GM23248 (cell line): ENCODE measurements at regions not wholly inside any gene's neighbourhood (a gene's known extent, or its start where the extent isn't known, plus 50 kb on each side); places are given as distances from the start of the nearest gene placed in this dataset.
A peak's percentile ranks its signal among the peaks of the same experiment; 100 is the strongest.

Experiments used
- DNase-seq: peaks from one replicate; pipeline ENCODE4 v3.0.0-alpha.2; 2015
- H2AFZ ChIP-seq: fragments of 200-600 bp; sonication (generic); 2 replicates; pipeline ENCODE4 v1.6.1; 2016; ENCODE audit warnings: antibody characterized with exemption
- H3F3A ChIP-seq: fragments of 200-600 bp; sonication (generic); 2 replicates; pipeline ENCODE4 v1.6.1; 2016; ENCODE audit warnings: mild to moderate bottlenecking, antibody characterized with exemption, mixed run types; ENCODE audit not compliant: insufficient read depth
- H3K27ac ChIP-seq: fragments of 200-600 bp; sonication (generic); 2 replicates; pipeline ENCODE4 v1.5.1; 2016; ENCODE audit warnings: mild to moderate bottlenecking
- H3K27me3 ChIP-seq: fragments of 200-600 bp; sonication (generic); replicated peaks from 2 replicates; pipeline ENCODE4 v1.6.1; 2016; ENCODE audit warnings: mild to moderate bottlenecking; ENCODE audit not compliant: insufficient read depth
- H3K36me3 ChIP-seq: fragments of 200-600 bp; sonication (generic); 2 replicates; pipeline ENCODE4 v1.6.1; 2016; ENCODE audit warnings: low read depth, mild to moderate bottlenecking
- H3K4me1 ChIP-seq: fragments of 200-600 bp; sonication (generic); 2 replicates; pipeline ENCODE4 v1.6.1; 2016; ENCODE audit warnings: mild to moderate bottlenecking; ENCODE audit not compliant: insufficient read depth
- H3K4me2 ChIP-seq: fragments of 200-600 bp; sonication (generic); one replicate; pipeline ENCODE4 v1.6.1; 2016; ENCODE audit warnings: mild to moderate bottlenecking; ENCODE audit not compliant: unreplicated experiment
- H3K4me3 ChIP-seq: fragments of 200-600 bp; sonication (generic); 2 replicates; pipeline ENCODE4 v1.5.1; 2016; ENCODE audit warnings: mild to moderate bottlenecking
- H3K79me2 ChIP-seq: fragments of 200-600 bp; sonication (generic); 2 replicates; pipeline ENCODE4 v1.6.1; 2016; ENCODE audit warnings: mild to moderate bottlenecking; ENCODE audit not compliant: insufficient read depth
- H3K9ac ChIP-seq: fragments of 200-600 bp; sonication (generic); 2 replicates; pipeline ENCODE4 v1.6.1; 2016; ENCODE audit warnings: mild to moderate bottlenecking
- H3K9me2 ChIP-seq: fragments of 200-600 bp; sonication (generic); 2 replicates; pipeline ENCODE4 v1.6.1; 2016; ENCODE audit warnings: mixed run types, mild to moderate bottlenecking, moderate library complexity; ENCODE audit not compliant: insufficient read depth
- H3K9me3 ChIP-seq: fragments of 200-600 bp; sonication (generic); one replicate; pipeline ENCODE4 v1.6.1; 2017; ENCODE audit warnings: low read depth
- H4K20me1 ChIP-seq: fragments of 200-600 bp; sonication (generic); 2 replicates; pipeline ENCODE4 v1.6.0; 2016; ENCODE audit not compliant: insufficient read depth
- EZH2 ChIP-seq: fragments of 200-600 bp; sonication (generic); IDR thresholded peaks from 2 replicates; pipeline ENCODE4 v1.6.1; 2018; ENCODE audit warnings: antibody characterized with exemption, mild to moderate bottlenecking; ENCODE audit not compliant: insufficient read depth, poor library complexity, severe bottlenecking
- EZH2phosphoT487 ChIP-seq: fragments of 200-600 bp; sonication (generic); IDR thresholded peaks from 2 replicates; pipeline ENCODE4 v1.6.1; 2018; ENCODE audit warnings: antibody characterized with exemption, moderate library complexity, mild to moderate bottlenecking, low read depth; ENCODE audit not compliant: insufficient read depth
- WGBS, 2 experiments: methylation state at CpG; one replicate each; pipeline ENCODE4 v1.1.6; 2015 to 2017; ENCODE audit warnings: low lambda C conversion rate in 2 of 2, low coverage in 1 of 2; ENCODE audit errors: missing lambda C conversion rate in 2 of 2; 5-methylcytosine and 5-hydroxymethylcytosine counted together
- in situ Hi-C: fragments of 300-500 bp; cut with MboI; formaldehyde crosslinking; loops from 2 replicates; pipeline ENCODE4 v1.15.0; 2020

- Histone ChIP-seq H3K79me2 (no peaks in the 10 kb centered on the region), H3K4me2 (no peak overlapping the region), H3K9me3 (no peaks in the 10 kb centered on the region), H3K9ac (no peak overlapping the region), H3K27ac (no peak overlapping the region), H3K4me3 (no peak overlapping the region), H4K20me1 (no peaks in the 10 kb centered on the region), H3K36me3 (no peaks in the 10 kb centered on the region), H3K9me2 (no peaks in the 10 kb centered on the region), H2AFZ (no peak overlapping the region), H3K4me1 (no peaks in the 10 kb centered on the region), H3K27me3 (peaks cover 16% of the 10 kb centered on the region; the same call in 1 of the 2 replicates), H3F3A (0 out of 2 replicates have a peak, but pooled peaks cover 9% of the 10 kb centered on the region)
- in situ Hi-C loops = no loop called here
- TF ChIP-seq EZH2 (no peak), EZH2phosphoT487 (no peak)
- no peak for DNase-seq
- WGBS, 2 experiments = 54 to 63% methylated on average over 3 of the region's 3 CpGs
Observed at GRCh38 chr20:6524305-6524704, 243.2 kb upstream of the BMP2 start.

DNA sequence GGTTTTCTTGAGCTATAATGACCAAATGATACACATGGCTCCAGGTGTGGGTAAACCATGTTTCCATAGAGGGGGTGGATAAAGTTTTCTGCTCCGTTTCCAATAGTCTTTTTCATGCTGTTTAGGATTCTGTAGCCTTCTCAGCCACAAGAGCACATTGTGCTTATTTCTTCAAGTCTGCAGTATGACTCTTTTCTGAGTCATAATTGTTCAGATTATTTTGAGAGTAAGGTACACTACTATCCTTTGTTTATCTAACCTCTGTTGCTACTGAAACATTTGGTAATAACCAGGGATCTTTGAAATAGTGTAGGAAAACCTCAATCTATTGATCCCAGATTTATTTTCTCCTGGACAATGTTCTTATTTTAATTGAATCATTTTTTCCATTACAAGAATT, 247.9 kb upstream of the BMP2 start:
- H3K4me1 ChIP-seq = no peaks in the 10 kb centered on the region
- H4K20me1 ChIP-seq = no peaks in the 10 kb centered on the region
- H3F3A ChIP-seq = 0 out of 2 replicates have a peak, but pooled peaks cover 10% of the 10 kb centered on the region
- H2AFZ ChIP-seq = no peak overlapping the region
- peak; percentile 37 for DNase-seq
- WGBS, 2 experiments = 22 to 26% methylated on average over 1 of the region's 1 CpG
- H3K79me2 ChIP-seq = no peaks in the 10 kb centered on the region
- H3K9ac ChIP-seq = no peak overlapping the region
- H3K9me3 ChIP-seq = no peaks in the 10 kb centered on the region
- peaks cover 36% of the 10 kb centered on the region for H3K27me3 ChIP-seq
- H3K4me2 ChIP-seq = no peak overlapping the region
- H3K4me3 ChIP-seq = no peak overlapping the region
- TF ChIP-seq EZH2 (no peak), EZH2phosphoT487 (no peak)
- in situ Hi-C loops = no loop called here
- no peak overlapping the region for H3K27ac ChIP-seq
- H3K9me2 ChIP-seq = no peaks in the 10 kb centered on the region
- no peaks in the 10 kb centered on the region for H3K36me3 ChIP-seq

- Histone ChIP-seq H2AFZ (no peak overlapping the region), H3K27ac (no peak overlapping the region), H4K20me1 (no peaks in the 10 kb centered on the region), H3K27me3 (peaks cover 39% of the 10 kb centered on the region), H3K4me1 (no peaks in the 10 kb centered on the region), H3F3A (0 out of 2 replicates have a peak, but pooled peaks cover 10% of the 10 kb centered on the region), H3K9me2 (no peaks in the 10 kb centered on the region), H3K4me2 (no peak overlapping the region), H3K36me3 (no peaks in the 10 kb centered on the region), H3K4me3 (no peak overlapping the region), H3K9ac (no peak overlapping the region), H3K9me3 (no peaks in the 10 kb centered on the region), H3K79me2 (no peaks in the 10 kb centered on the region)
- in situ Hi-C loops = no loop called here
- no peak for DNase-seq
- TF ChIP-seq EZH2phosphoT487 = no peak
- no peak for TF ChIP-seq EZH2
- WGBS, 2 experiments = 0% methylated on average over 1 of the region's 1 CpG
Observed at GRCh38 chr20:6515261-6515660, 252.2 kb upstream of the BMP2 start.

DNA sequence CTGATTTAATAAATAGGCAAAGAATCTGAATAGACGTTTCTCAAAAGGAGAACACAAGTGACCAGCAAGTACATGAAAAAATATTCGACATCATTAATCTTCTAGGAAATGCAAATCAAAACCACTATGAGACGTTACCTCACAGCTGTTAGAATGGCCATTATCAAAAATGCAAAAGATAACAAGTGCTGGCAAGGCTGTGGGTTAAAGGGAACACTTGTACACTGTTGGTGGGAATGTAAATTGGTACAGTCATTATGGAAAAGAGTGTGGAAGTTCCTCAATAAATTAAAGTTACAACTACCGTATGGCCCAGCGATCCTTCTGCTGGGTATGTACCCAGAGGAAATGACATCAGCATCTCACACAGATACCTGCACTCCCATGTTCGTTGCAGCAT, 253.9 kb upstream of the BMP2 start:
- H3K9ac ChIP-seq = no peak overlapping the region
- in situ Hi-C loops = no loop called here
- no peaks in the 10 kb centered on the region for H4K20me1 ChIP-seq
- no peaks in the 10 kb centered on the region for H3F3A ChIP-seq
- H2AFZ ChIP-seq = no peak overlapping the region
- H3K79me2 ChIP-seq = no peaks in the 10 kb centered on the region
- no peaks in the 10 kb centered on the region for H3K36me3 ChIP-seq
- H3K4me3 ChIP-seq = no peak overlapping the region
- no peak overlapping the region for H3K27ac ChIP-seq
- no peak for TF ChIP-seq EZH2
- no peak for TF ChIP-seq EZH2phosphoT487
- H3K4me2 ChIP-seq = no peak overlapping the region
- no peaks in the 10 kb centered on the region for H3K9me3 ChIP-seq
- 36 to 40% methylated on average over 6 of the region's 6 CpGs for WGBS, 2 experiments
- DNase-seq = no peak
- H3K27me3 ChIP-seq = peaks cover 37% of the 10 kb centered on the region
- no peaks in the 10 kb centered on the region for H3K9me2 ChIP-seq
- H3K4me1 ChIP-seq = no peaks in the 10 kb centered on the region

DNA sequence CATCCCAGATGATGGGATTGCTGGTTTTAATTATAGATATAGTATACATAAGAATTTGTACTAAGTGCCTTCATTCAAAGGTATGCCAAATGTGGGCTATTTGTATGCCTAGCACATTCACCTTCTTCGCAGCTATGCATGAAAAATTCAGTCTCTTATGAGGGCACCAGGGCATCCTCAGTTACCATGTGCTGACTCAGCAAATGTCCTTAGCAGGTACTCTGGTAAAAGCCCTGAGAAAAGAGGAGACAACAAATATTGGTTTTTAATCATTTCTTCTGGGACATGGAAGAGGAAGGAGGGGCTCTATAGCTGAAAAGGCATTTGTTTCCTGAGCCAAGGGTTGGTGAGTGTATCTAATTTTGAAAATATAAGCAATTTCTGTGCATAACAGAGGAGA, 258.1 kb upstream of the BMP2 start:
- no peak overlapping the region for H3K4me3 ChIP-seq
- H3K27ac ChIP-seq = no peak overlapping the region
- no peak overlapping the region for H2AFZ ChIP-seq
- H3K79me2 ChIP-seq = no peaks in the 10 kb centered on the region
- no peaks in the 10 kb centered on the region for H3K9me3 ChIP-seq
- in situ Hi-C loops = no loop called here
- H3K4me1 ChIP-seq = no peaks in the 10 kb centered on the region
- H3F3A ChIP-seq = no peaks in the 10 kb centered on the region
- no peak overlapping the region for H3K4me2 ChIP-seq
- no peaks in the 10 kb centered on the region for H4K20me1 ChIP-seq
- no peak overlapping the region for H3K9ac ChIP-seq
- H3K36me3 ChIP-seq = no peaks in the 10 kb centered on the region
- peaks cover 14% of the 10 kb centered on the region for H3K27me3 ChIP-seq
- H3K9me2 ChIP-seq = no peaks in the 10 kb centered on the region
- TF ChIP-seq EZH2 (no peak), EZH2phosphoT487 (no peak)
- whole genome bisulfite sequencing, 2 experiments = 0 to 8% methylated on average over 1 of the region's 1 CpG
- DNase-seq = no peak
